MM.1S (cell line): ENCODE measurements at regions not wholly inside any gene's neighbourhood (a gene's known extent, or its start where the extent isn't known, plus 50 kb on each side); places are given as distances from the start of the nearest gene placed in this dataset.

Experiments
- EZH2 ChIP-seq: fragments of 300-600 bp; sonication (generic); optimal IDR thresholded peaks from 2 replicates; pipeline ENCODE3; 2017; ENCODE audit warnings: low read depth, mild to moderate bottlenecking, antibody characterized with exemption, low read length, mixed read lengths
- TF ChIP-seq, protein P1 (sequence below): fragments of 300-600 bp; sonication (generic); IDR thresholded peaks from 2 replicates; pipeline ENCODE4 v1.5.1; 2016; ENCODE audit warnings: antibody characterized with exemption, low read length, mixed read lengths

DNA sequence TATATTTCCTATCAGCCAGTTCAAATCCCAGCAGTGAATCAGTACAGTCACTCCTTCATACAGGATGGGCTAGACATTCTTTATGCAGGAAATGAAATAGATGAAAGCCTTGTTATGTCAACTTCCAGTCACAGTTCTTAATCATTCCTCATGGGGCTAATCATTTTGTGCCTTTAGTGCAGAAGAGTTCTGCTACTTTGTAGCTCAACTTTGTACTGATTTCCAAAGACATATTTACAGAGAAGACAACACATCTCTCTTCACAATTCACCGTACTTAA, 593.9 kb upstream of the NETO1 start:
- TF ChIP-seq, protein P1, sequence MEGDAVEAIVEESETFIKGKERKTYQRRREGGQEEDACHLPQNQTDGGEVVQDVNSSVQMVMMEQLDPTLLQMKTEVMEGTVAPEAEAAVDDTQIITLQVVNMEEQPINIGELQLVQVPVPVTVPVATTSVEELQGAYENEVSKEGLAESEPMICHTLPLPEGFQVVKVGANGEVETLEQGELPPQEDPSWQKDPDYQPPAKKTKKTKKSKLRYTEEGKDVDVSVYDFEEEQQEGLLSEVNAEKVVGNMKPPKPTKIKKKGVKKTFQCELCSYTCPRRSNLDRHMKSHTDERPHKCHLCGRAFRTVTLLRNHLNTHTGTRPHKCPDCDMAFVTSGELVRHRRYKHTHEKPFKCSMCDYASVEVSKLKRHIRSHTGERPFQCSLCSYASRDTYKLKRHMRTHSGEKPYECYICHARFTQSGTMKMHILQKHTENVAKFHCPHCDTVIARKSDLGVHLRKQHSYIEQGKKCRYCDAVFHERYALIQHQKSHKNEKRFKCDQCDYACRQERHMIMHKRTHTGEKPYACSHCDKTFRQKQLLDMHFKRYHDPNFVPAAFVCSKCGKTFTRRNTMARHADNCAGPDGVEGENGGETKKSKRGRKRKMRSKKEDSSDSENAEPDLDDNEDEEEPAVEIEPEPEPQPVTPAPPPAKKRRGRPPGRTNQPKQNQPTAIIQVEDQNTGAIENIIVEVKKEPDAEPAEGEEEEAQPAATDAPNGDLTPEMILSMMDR, result no peak
- TF ChIP-seq EZH2, result no peak
